Neuronal stem cell (in vitro differentiated cells): ENCODE measurements at regions not wholly inside any gene's neighbourhood (a gene's known extent, or its start where the extent isn't known, plus 50 kb on each side); places are given as distances from the start of the nearest gene placed in this dataset.
"Not testable (repeated sequence)": the region's sequence is repeated elsewhere in the genome, so short reads cannot be mapped to it uniquely, and the experiment has no call there.

Source experiments
- DNase-seq: peaks from one replicate; pipeline ENCODE4 v3.0.0-alpha.2; 2013; ENCODE audit warnings: low spot score
- H2AFZ ChIP-seq: one replicate; pipeline ENCODE4 v1.6.1; 2013; ENCODE audit warnings: mild to moderate bottlenecking, low read length, inconsistent platforms
- H2AK5ac ChIP-seq: 2 replicates; pipeline ENCODE4 v1.6.1; 2013; ENCODE audit warnings: low read depth, mild to moderate bottlenecking, inconsistent platforms, low read length, moderate library complexity, mixed read lengths
- H2BK120ac ChIP-seq: 2 replicates; pipeline ENCODE4 v1.6.1; 2013; ENCODE audit warnings: low read depth, mild to moderate bottlenecking, inconsistent platforms, low read length, moderate library complexity, mixed read lengths
- H2BK12ac ChIP-seq: one replicate; pipeline ENCODE4 v1.6.1; 2013; ENCODE audit warnings: low read length, inconsistent platforms
- H2BK15ac ChIP-seq: 2 replicates; pipeline ENCODE4 v1.6.1; 2013; ENCODE audit warnings: mild to moderate bottlenecking, low read length, inconsistent platforms, mixed read lengths
- H2BK5ac ChIP-seq: one replicate; pipeline ENCODE4 v1.6.1; 2013; ENCODE audit warnings: inconsistent platforms, mild to moderate bottlenecking, low read length, moderate library complexity
- H3K14ac ChIP-seq: one replicate; pipeline ENCODE4 v1.6.1; 2013; ENCODE audit warnings: low read length, inconsistent platforms
- H3K18ac ChIP-seq: 2 replicates; pipeline ENCODE4 v1.6.1; 2013; ENCODE audit warnings: low read length, inconsistent platforms
- H3K23ac ChIP-seq: 2 replicates; pipeline ENCODE4 v1.6.1; 2013; ENCODE audit warnings: low read depth, mild to moderate bottlenecking, mixed read lengths, low read length, inconsistent platforms; ENCODE audit not compliant: poor library complexity
- H3K27ac ChIP-seq: replicated peaks from 3 replicates; pipeline ENCODE4 v1.5.1; 2013; ENCODE audit warnings: low read length, inconsistent platforms
- H3K27me3 ChIP-seq, 3 experiments: 2 replicates each; pipeline ENCODE4 v1.6.1; 2013; ENCODE audit warnings: low read length in 3 of 3, mild to moderate bottlenecking in 2 of 3, inconsistent platforms in 1 of 3, low read depth in 1 of 3, mixed read lengths in 1 of 3, moderate library complexity in 1 of 3; ENCODE audit not compliant: control insufficient read depth in 3 of 3, insufficient read depth in 3 of 3
- H3K36me3 ChIP-seq, 2 donors: replicated peaks in 1 of 2; 2 replicates each; pipeline ENCODE4 v1.6.1; 2013; ENCODE audit warnings: low read length in 2 of 2; ENCODE audit not compliant: control insufficient read depth in 2 of 2, insufficient read depth in 2 of 2
- H3K4ac ChIP-seq: 2 replicates; pipeline ENCODE4 v1.6.1; 2013; ENCODE audit warnings: inconsistent platforms, mild to moderate bottlenecking, low read length, moderate library complexity
- H3K4me1 ChIP-seq, 2 donors: 1 replicate in 1 of 2; 2 replicates in 1 of 2; pipeline ENCODE4 v1.6.1; 2013; ENCODE audit warnings: low read length in 2 of 2, low read depth in 1 of 2; ENCODE audit not compliant: control insufficient read depth in 2 of 2, insufficient read depth in 1 of 2
- H3K4me2 ChIP-seq: one replicate; pipeline ENCODE4 v1.6.1; 2013; ENCODE audit warnings: mild to moderate bottlenecking, low read length, inconsistent platforms; ENCODE audit not compliant: insufficient read depth, poor library complexity, severe bottlenecking
- H3K4me3 ChIP-seq, 2 donors: 2 replicates each; pipeline ENCODE4 v1.5.1; 2013; ENCODE audit warnings: low read length in 2 of 2, mild to moderate bottlenecking in 2 of 2, inconsistent platforms in 1 of 2, moderate library complexity in 1 of 2
- H3K79me1 ChIP-seq: one replicate; pipeline ENCODE4 v1.6.1; 2013; ENCODE audit warnings: low read depth, mild to moderate bottlenecking, inconsistent platforms, low read length, moderate library complexity
- H3K9ac ChIP-seq: one replicate; pipeline ENCODE4 v1.6.1; 2013; ENCODE audit warnings: mild to moderate bottlenecking, low read depth, low read length, inconsistent platforms; ENCODE audit not compliant: poor library complexity
- H3K9me3 ChIP-seq, 2 donors: replicated peaks in 1 of 2; 2 replicates each; pipeline versions ENCODE3 to v1.6.1; 2013; ENCODE audit warnings: low read length in 2 of 2, mild to moderate bottlenecking in 2 of 2, inconsistent platforms in 1 of 2, low read depth in 1 of 2, mixed read lengths in 1 of 2, moderate library complexity in 1 of 2; ENCODE audit not compliant: control insufficient read depth in 2 of 2, insufficient read depth in 1 of 2
- H4K8ac ChIP-seq: one replicate; pipeline ENCODE4 v1.6.1; 2013; ENCODE audit warnings: low read depth, mild to moderate bottlenecking, inconsistent platforms, low read length, moderate library complexity
- H4K91ac ChIP-seq: one replicate; pipeline ENCODE4 v1.6.1; 2013; ENCODE audit warnings: low read length, low read depth, mild to moderate bottlenecking, inconsistent platforms; ENCODE audit not compliant: poor library complexity
- WGBS, 2 donors: extraction: QIAGEN DNeasy Blood & Tissue Kit; methylation state at CpG; one replicate each; pipeline ENCODE4 v1.1.7; 2013; ENCODE audit warnings: missing lambda C conversion rate in 2 of 2, mixed read lengths in 1 of 2; ENCODE audit not compliant: insufficient read length in 2 of 2, insufficient replicate concordance in 1 of 2; ENCODE audit errors: extremely low coverage in 2 of 2; 5-methylcytosine and 5-hydroxymethylcytosine counted together

DNA sequence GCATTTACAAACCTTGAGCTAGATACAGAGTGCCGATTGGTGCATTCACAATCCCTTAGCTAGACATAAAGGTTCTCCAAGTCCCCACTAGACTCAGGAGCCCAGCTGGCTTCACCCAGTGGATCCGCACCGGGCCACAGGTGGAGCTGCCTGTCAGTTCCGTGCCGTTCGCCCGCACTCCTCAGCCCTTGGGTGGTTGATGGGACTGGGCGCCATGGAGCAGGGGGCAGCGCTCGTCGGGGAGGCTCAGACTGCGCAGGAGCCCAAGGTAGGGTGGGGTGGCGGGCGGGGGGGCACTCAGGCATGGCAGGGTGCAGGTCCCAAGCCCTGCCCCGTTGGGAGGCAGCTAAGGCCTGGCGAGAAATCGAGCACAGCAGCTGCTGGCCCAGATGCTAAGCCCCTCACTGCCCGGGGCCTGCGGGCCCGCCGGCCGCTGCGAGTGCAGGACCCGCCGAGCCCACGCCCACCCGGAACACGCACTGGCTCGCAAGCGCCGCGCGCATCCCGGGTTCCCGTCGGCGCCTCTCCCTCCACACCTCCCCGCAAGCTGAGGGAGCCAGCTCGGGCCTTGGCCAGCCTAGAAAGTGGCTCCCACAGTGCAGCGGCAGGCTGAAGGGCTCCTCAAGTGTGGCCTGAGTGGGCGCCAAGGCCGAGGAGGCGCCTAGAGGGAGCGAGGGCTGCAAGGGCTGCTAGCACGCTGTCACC, 228.5 kb downstream of the SLITRK2 start:
- not testable (repeated sequence) for DNase-seq, H2BK12ac ChIP-seq, H3K14ac ChIP-seq, H3K4me2 ChIP-seq, H3K4me3 ChIP-seq, H4K8ac ChIP-seq, H2AK5ac ChIP-seq, H2BK120ac ChIP-seq, H3K4ac ChIP-seq, H3K23ac ChIP-seq, H3K9me3 ChIP-seq, H3K4me1 ChIP-seq, H2BK15ac ChIP-seq, H3K18ac ChIP-seq, H2BK5ac ChIP-seq, H3K27me3 ChIP-seq, H3K27ac ChIP-seq, H2AFZ ChIP-seq, H3K36me3 ChIP-seq, H3K9ac ChIP-seq, H4K91ac ChIP-seq, H3K79me1 ChIP-seq
- WGBS, 2 donors: no CpG with 5 or more reads among the region's 45 CpGs

DNA sequence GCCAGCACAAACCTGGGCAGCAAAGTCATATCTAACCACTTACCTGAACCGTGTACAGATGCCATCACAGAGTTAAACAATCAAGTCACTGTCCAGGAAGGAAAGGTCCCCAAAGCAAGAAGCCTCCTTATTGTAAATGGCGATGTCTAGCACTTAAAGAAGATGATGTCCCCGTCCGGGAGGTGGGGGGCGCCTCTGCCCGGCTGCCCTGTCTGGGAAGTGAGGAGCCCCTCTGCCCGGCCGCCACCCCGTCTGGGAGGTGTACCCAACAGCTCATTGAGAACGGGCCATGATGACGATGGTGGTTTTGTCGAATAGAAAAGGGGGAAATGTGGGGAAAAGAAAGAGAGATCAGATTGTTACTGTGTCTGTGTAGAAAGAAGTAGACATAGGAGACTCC, 231.9 kb downstream of the SLITRK2 start:
- not testable (repeated sequence) for H2BK12ac ChIP-seq, H3K9ac ChIP-seq, H2BK5ac ChIP-seq, H3K27me3 ChIP-seq, H3K23ac ChIP-seq, H3K4ac ChIP-seq, H3K4me3 ChIP-seq, H2BK15ac ChIP-seq, H3K4me2 ChIP-seq, H3K79me1 ChIP-seq, H3K9me3 ChIP-seq, H2BK120ac ChIP-seq, H4K91ac ChIP-seq, H3K14ac ChIP-seq, H3K27ac ChIP-seq, H2AK5ac ChIP-seq, H3K18ac ChIP-seq, DNase-seq, H2AFZ ChIP-seq, H4K8ac ChIP-seq, H3K36me3 ChIP-seq, H3K4me1 ChIP-seq
- WGBS, 2 donors: no CpG with 5 or more reads among the region's 12 CpGs

DNA sequence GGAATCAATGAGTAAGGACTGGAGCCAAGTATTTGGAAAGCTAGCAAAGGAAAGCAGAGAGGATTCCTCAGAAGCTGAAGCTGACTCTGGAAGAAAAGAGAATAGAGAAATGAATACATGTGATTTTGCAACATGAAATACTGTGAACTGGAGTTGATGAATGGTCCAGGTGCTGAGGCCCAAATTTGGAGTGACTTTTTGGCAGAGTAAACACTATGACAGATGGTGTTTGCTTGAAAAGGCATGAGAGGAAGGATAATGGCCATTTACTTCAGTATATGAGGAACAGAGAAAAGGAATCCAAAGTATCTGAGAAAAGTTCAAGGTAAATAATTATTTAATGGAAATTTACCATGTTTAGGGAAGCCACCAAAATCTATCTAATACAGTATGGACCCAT, 236.7 kb downstream of the SLITRK2 start:
- Histone ChIP-seq H3K4me2 (no peak overlapping the region), H3K23ac (no peak overlapping the region)

DNA sequence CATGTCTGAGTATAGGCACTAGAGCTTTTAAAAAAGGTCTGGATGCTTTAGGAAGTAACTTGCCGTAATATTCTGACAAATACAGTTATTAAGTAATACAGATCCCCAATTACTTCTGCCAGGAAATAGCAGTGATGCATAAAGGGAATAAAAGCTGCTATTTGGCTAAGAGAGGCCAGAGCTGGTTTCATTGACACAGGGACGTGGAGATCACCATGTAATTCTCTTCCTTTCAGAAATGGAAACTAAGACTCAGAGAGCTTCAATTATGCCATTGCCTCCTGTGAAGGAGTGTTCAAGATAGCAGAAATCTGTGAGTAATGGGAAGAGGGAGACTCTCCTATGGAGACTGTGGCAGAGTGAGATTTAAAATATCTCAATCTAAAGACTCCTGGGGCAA, 238.1 kb downstream of the SLITRK2 start:
- WGBS, 2 donors: no CpG with 5 or more reads among the region's 2 CpGs
- Histone ChIP-seq H4K8ac (no peak overlapping the region), H3K9ac (no peak overlapping the region), H2AK5ac (no peak overlapping the region), H2BK12ac (no peak overlapping the region), H2BK5ac (no peak overlapping the region), H3K9me3 (no peaks in the 10 kb centered on the region), H3K27ac (no peak overlapping the region), H3K79me1 (no peaks in the 10 kb centered on the region), H3K27me3 (no peaks in the 10 kb centered on the region), H3K23ac (no peak overlapping the region), H3K4me2 (no peak overlapping the region), H2AFZ (no peak overlapping the region), H3K18ac (no peak overlapping the region), H3K4me1 (no peaks in the 10 kb centered on the region), H3K36me3 (no peaks in the 10 kb centered on the region), H2BK120ac (no peak overlapping the region), H3K14ac (no peak overlapping the region), H2BK15ac (no peak overlapping the region), H3K4ac (no peak overlapping the region), H4K91ac (no peak overlapping the region), H3K4me3 (no peak overlapping the region)
- no peak for DNase-seq

More for the DNA sequence above, 236.7 kb downstream of the SLITRK2 start:
- H3K4ac ChIP-seq: no peak overlapping the region
- no peaks in the 10 kb centered on the region for H3K79me1 ChIP-seq
- no peaks in the 10 kb centered on the region for H3K9me3 ChIP-seq
- H3K27ac ChIP-seq: no peak overlapping the region
- H4K91ac ChIP-seq: no peak overlapping the region
- H2BK120ac ChIP-seq: no peak overlapping the region
- no peak overlapping the region for H2AK5ac ChIP-seq
- H4K8ac ChIP-seq: no peak overlapping the region
- no peak for DNase-seq
- H2BK12ac ChIP-seq: no peak overlapping the region
- no peak overlapping the region for H3K14ac ChIP-seq
- H3K36me3 ChIP-seq: no peaks in the 10 kb centered on the region
- no peak overlapping the region for H2BK15ac ChIP-seq
- H3K4me3 ChIP-seq: no peak overlapping the region
- H3K27me3 ChIP-seq: no peaks in the 10 kb centered on the region
- H3K18ac ChIP-seq: no peak overlapping the region
- H3K4me1 ChIP-seq: no peaks in the 10 kb centered on the region
- no peak overlapping the region for H2BK5ac ChIP-seq
- no peak overlapping the region for H2AFZ ChIP-seq
- no peak overlapping the region for H3K9ac ChIP-seq
